Small intestine (tissue), 7 donors: ENCODE measurements at regions not wholly inside any gene's neighbourhood (a gene's known extent, or its start where the extent isn't known, plus 50 kb on each side); places are given as distances from the start of the nearest gene placed in this dataset.

Experiments used
- DNase-seq, 2 donors: peaks; one replicate each; pipeline versions ENCODE4 v3.0.0 to v3.0.0-alpha.2; 2013
- FAIRE-seq: peaks from 2 replicates; lab custom pipeline; 2012; peaks lifted over from hg19 to GRCh38; lab: Jason Lieb, UNC
- H3K27ac ChIP-seq, 3 donors: one replicate each; pipeline ENCODE4 v1.5.1; 2013; ENCODE audit warnings: low read length in 2 of 3, mild to moderate bottlenecking in 2 of 3, control low read depth in 1 of 3, inconsistent platforms in 1 of 3, low read depth in 1 of 3, moderate library complexity in 1 of 3
- H3K27me3 ChIP-seq, 3 donors: one replicate each; pipeline ENCODE4 v1.6.1; 2013; ENCODE audit warnings: low read length in 3 of 3, inconsistent platforms in 1 of 3; ENCODE audit not compliant: control insufficient read depth in 3 of 3, insufficient read depth in 3 of 3
- H3K36me3 ChIP-seq, 3 donors: one replicate each; pipeline ENCODE4 v1.6.1; 2013; ENCODE audit warnings: low read length in 3 of 3, inconsistent platforms in 1 of 3, low read depth in 1 of 3, mild to moderate bottlenecking in 1 of 3, moderate library complexity in 1 of 3; ENCODE audit not compliant: control insufficient read depth in 3 of 3, insufficient read depth in 2 of 3
- H3K4me1 ChIP-seq, 3 donors: one replicate each; pipeline ENCODE4 v1.6.1; 2013; ENCODE audit warnings: low read length in 2 of 3, inconsistent platforms in 1 of 3, low read depth in 1 of 3, mild to moderate bottlenecking in 1 of 3, moderate library complexity in 1 of 3; ENCODE audit not compliant: control insufficient read depth in 3 of 3, insufficient read depth in 2 of 3
- H3K4me3 ChIP-seq, 3 donors: one replicate each; pipeline ENCODE4 v1.5.1; 2013; ENCODE audit warnings: low read length in 3 of 3, control low read depth in 1 of 3, inconsistent platforms in 1 of 3, low read depth in 1 of 3, mild to moderate bottlenecking in 1 of 3, moderate library complexity in 1 of 3
- H3K9me3 ChIP-seq, 2 donors: one replicate each; pipeline ENCODE4 v1.6.1; 2013; ENCODE audit warnings: low read depth in 1 of 2, low read length in 1 of 2; ENCODE audit not compliant: control insufficient read depth in 2 of 2, insufficient read depth in 1 of 2
- WGBS, 3 donors: extraction: QIAGEN DNeasy Blood & Tissue Kit; methylation state at CpG; one replicate each; pipeline ENCODE4 v1.1.7; 2013; 5-methylcytosine and 5-hydroxymethylcytosine counted together
- donor health status: healthy with polysubstance abuse.
- donor health status: control.
- donor health status: control.
- donor health status: Bipolar disorder and iron deficiency.
- donor health status: healthy.

DNA sequence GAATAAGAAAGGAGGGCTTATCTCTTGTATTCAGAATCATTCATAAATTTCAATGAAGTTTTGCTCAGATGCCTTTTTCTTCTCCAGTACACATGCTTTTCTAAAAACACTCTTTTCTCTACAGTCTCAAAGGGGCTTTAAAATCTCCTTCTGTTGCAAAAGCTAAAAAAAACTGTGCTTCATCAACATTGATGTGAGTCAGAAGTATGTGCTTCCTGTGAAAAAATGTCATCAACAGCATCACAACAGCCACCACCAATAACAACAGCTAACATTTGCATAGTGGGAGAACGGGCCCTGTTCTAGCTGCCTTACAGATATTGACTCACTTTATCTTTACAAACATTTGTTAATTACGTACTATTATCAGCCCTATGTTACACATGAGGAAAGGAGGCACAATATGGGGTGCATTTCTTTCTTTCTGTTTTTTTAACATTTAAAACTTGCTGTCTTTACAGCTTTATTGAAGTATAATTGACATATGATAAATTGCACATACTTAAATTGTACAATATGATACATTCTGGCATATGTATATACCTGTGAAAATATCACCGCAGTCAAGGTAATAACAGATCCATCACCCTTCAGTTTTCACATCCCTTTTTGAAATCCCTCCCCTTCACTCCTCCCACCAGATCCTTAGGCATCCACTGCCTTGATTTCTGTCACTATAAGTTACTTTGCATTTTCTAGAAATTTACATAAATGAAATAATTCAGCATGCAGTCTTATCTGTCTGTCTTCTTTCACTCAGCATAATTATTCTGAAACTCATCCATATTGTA is 1605.4 kb upstream of the LRRTM3 start:
- Histone ChIP-seq H3K4me3 (no peak overlapping the region), H3K27ac (no peak overlapping the region), H3K9me3 (no peaks in the 10 kb centered on the region), H3K4me1 (no peaks in the 10 kb centered on the region), H3K27me3 (no peaks in the 10 kb centered on the region), H3K36me3 (no peaks in the 10 kb centered on the region)
- no peak for FAIRE-seq
- WGBS, 3 donors, result 33 to 67% (median 40%) methylated on average over 3 of the region's 3 CpGs
- no peak for DNase-seq

GRCh38 chr10:65323802-65324201 is 1602.0 kb upstream of the LRRTM3 start:
- no peak overlapping the region for H3K4me3 ChIP-seq
- H3K4me1 ChIP-seq, result no peaks in the 10 kb centered on the region
- H3K9me3 ChIP-seq, result no peaks in the 10 kb centered on the region
- no peaks in the 10 kb centered on the region for H3K27me3 ChIP-seq
- FAIRE-seq (no peak), DNase-seq (no peak)
- WGBS, 3 donors, result 86 to 93% (median 92%) methylated on average over 6 of the region's 6 CpGs
- no peaks in the 10 kb centered on the region for H3K36me3 ChIP-seq
- H3K27ac ChIP-seq, result no peak overlapping the region

DNA sequence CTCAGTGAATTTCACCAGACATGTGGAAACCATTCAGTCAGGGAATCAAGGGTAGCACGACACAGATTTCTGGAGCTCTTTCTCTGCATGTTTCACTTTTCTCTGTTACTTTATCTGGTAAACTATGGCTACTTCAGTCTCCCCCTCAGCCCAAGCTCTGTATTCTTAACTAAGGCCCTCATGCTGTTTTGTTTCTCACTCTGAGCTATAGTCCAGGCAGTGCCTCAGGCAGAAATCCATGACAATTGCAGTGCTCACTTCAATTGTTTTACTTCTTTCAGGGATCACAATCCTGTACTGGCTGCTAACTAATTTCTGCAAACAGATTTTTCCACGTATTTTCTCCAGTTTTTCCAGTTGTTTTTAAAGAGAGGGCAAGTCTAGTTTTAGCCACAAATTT is 1599.9 kb upstream of the LRRTM3 start:
- Histone ChIP-seq H3K27me3 (no peaks in the 10 kb centered on the region), H3K9me3 (no peaks in the 10 kb centered on the region), H3K4me1 (no peaks in the 10 kb centered on the region), H3K36me3 (no peaks in the 10 kb centered on the region), H3K27ac (no peak overlapping the region), H3K4me3 (no peak overlapping the region)
- DNase-seq, result no peak
- WGBS, 3 donors, result 46 to 60% (median 47%) methylated on average over 2 of the region's 2 CpGs
- FAIRE-seq, result no peak

GRCh38 chr10:65328486-65328885 is 1597.3 kb upstream of the LRRTM3 start:
- H3K36me3 ChIP-seq, result no peaks in the 10 kb centered on the region
- DNase-seq (no peak), FAIRE-seq (no peak)

DNA sequence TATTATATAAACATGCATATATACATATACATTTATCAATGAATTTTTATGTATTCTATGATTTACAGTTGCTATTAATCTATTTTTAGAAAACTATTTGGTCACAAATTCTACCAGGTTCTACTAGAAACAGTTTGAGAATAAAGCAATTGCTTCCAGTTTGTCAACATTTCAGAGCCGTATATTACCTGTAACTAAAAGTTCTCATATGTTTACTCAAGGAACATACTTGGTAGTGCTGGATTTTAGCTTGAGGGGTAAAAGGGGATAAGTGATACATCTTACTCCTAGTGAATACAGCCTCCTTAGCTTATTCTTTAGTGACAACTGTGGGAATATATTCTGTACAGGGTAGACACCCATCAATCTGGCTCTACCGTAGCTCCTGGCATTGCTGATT is 1590.5 kb upstream of the LRRTM3 start:
- FAIRE-seq, result no peak
- H3K4me1 ChIP-seq, result no peaks in the 10 kb centered on the region
- WGBS, 3 donors, result 54 to 83% (median 67%) methylated on average over 2 of the region's 2 CpGs
- no peaks in the 10 kb centered on the region for H3K27me3 ChIP-seq
- no peak overlapping the region for H3K27ac ChIP-seq
- no peaks in the 10 kb centered on the region for H3K36me3 ChIP-seq
- no peaks in the 10 kb centered on the region for H3K9me3 ChIP-seq
- H3K4me3 ChIP-seq, result no peak overlapping the region
- no peak for DNase-seq

More at GRCh38 chr10:65328486-65328885, 1597.3 kb upstream of the LRRTM3 start:
- Histone ChIP-seq H3K4me1 (no peaks in the 10 kb centered on the region), H3K4me3 (no peak overlapping the region), H3K9me3 (no peaks in the 10 kb centered on the region), H3K27me3 (no peaks in the 10 kb centered on the region), H3K27ac (no peak overlapping the region)

DNA sequence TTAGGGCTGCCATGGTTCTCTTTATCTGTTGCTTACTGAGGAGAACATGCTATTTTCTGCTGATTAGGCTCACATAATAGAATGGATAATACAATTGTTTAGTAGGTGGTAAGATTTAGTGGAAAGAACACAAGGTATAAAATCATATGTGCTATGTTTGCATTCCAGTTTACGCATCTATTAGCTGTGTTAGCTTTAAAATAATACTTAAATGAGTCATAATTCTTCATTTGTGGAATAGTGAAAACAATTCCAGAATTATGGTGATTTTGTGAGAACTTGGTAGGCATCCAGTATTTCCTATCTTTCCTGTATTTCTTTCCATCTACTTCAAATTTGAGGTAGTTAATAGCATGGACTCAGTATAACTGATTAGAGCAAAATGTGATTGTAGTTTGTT is 1585.5 kb upstream of the LRRTM3 start:
- no peak for FAIRE-seq
- WGBS, 3 donors, result 84 to 87% (median 85%) methylated on average over 1 of the region's 1 CpG
- no peak overlapping the region for H3K4me3 ChIP-seq
- H3K9me3 ChIP-seq, result no peaks in the 10 kb centered on the region
- H3K36me3 ChIP-seq, result no peaks in the 10 kb centered on the region
- DNase-seq, result no peak
- no peaks in the 10 kb centered on the region for H3K27me3 ChIP-seq
- H3K4me1 ChIP-seq, result no peaks in the 10 kb centered on the region
- no peak overlapping the region for H3K27ac ChIP-seq

GRCh38 chr10:65341323-65341925 is 1584.4 kb upstream of the LRRTM3 start:
- WGBS, 3 donors, result 38 to 51% (median 38%) methylated on average over 4 of the region's 4 CpGs

GRCh38 chr10:65342245-65342644 is 1583.6 kb upstream of the LRRTM3 start:
- H3K9me3 ChIP-seq, result no peaks in the 10 kb centered on the region
- DNase-seq, result no peak
- no peaks in the 10 kb centered on the region for H3K27me3 ChIP-seq
- 63 to 90% (median 74%) methylated on average over 1 of the region's 1 CpG for WGBS, 3 donors
- no peak for FAIRE-seq
- H3K4me3 ChIP-seq, result no peak overlapping the region
- no peaks in the 10 kb centered on the region for H3K4me1 ChIP-seq
- no peak overlapping the region for H3K27ac ChIP-seq
- no peaks in the 10 kb centered on the region for H3K36me3 ChIP-seq

More at GRCh38 chr10:65341323-65341925, 1584.4 kb upstream of the LRRTM3 start:
- Histone ChIP-seq H3K4me1 (no peaks in the 10 kb centered on the region), H3K4me3 (no peak overlapping the region), H3K36me3 (no peaks in the 10 kb centered on the region), H3K27ac (no peak overlapping the region), H3K27me3 (no peaks in the 10 kb centered on the region), H3K9me3 (no peaks in the 10 kb centered on the region)
- DNase-seq (no peak), FAIRE-seq (no peak)
